C4-2B (cell line): ENCODE measurements at regions not wholly inside any gene's neighbourhood (a gene's known extent, or its start where the extent isn't known, plus 50 kb on each side); places are given as distances from the start of the nearest gene placed in this dataset.

Experiments
- ZFX ChIP-seq: fragments of 450-650 bp; IDR thresholded peaks from 2 replicates; pipeline ENCODE4 v1.6.1; 2017
- TF ChIP-seq, protein P1 (sequence below): fragments of 450-650 bp; conservative IDR thresholded peaks from 2 replicates; pipeline ENCODE4 v1.5.1; 2017; ENCODE audit warnings: mild to moderate bottlenecking

DNA sequence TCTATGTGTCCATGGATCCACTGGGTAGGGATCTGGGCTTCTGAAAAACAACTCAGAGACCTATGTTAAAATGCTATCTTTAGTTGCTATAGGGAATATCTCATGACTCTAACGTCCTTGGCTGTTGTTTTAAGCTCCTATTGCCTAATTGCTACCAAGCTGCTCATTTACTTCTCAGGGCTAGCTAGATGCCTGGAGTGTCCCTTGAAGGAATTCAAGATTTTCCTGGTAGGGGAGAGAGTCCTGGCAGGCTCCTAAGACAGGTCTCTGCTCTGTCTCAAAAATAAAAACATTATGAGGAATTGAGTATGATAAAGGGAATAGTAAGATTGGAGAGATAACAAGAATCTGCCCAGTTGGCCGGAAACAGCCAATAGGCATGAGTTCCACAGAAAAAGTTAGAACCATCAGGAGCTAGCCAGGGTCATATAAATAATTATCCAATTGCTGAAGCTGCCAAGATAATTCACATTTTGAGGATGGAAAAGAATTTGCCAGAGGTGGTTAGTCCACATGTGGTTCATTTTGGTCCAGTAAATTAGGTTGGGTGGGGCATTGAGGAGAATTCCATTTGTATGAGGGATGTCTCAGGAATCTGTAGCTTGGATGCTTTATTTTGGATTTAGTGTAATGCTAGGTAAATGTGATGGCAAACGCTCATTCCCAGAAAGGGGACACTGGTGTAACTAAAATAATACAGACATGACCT lies 362.7 kb upstream of the VSTM2A start:
- TF ChIP-seq, protein P1, sequence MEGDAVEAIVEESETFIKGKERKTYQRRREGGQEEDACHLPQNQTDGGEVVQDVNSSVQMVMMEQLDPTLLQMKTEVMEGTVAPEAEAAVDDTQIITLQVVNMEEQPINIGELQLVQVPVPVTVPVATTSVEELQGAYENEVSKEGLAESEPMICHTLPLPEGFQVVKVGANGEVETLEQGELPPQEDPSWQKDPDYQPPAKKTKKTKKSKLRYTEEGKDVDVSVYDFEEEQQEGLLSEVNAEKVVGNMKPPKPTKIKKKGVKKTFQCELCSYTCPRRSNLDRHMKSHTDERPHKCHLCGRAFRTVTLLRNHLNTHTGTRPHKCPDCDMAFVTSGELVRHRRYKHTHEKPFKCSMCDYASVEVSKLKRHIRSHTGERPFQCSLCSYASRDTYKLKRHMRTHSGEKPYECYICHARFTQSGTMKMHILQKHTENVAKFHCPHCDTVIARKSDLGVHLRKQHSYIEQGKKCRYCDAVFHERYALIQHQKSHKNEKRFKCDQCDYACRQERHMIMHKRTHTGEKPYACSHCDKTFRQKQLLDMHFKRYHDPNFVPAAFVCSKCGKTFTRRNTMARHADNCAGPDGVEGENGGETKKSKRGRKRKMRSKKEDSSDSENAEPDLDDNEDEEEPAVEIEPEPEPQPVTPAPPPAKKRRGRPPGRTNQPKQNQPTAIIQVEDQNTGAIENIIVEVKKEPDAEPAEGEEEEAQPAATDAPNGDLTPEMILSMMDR = no peak
- no peak for TF ChIP-seq ZFX
